ENCODE measurements at regions not wholly inside any gene's neighbourhood (a gene's known extent, or its start where the extent isn't known, plus 50 kb on each side); places are given as distances from the start of the nearest gene placed in this dataset.

DNA sequence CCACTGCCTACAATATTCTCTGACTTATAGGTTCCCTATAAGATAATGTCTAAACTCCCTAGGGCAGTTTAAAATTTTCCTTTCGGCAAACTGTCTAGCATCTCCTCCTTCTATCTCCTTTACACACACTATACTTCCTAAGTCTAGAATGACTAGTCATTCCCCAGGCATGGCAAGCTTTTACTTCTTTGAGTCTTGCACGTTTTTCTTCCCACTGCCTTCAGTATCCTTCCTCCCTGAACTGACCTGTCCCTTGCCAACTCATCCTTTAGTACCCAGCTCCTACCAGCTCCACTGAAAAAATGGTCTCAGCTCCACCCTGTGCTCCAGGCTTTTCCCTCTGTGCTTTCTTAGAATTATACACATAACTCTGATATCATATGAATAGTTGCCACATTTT lies 93.8 kb upstream of the KBTBD8 start:
- no peak for TF ChIP-seq TAF1 (IDR thresholded peaks at IDR 0.05; ENCODE audit: low read depth, low read length)
- TF ChIP-seq POLR2A (IDR thresholded peaks at IDR 0.05; ENCODE audit: low read depth, low read length), result no peak
- no peak for TF ChIP-seq POLR2AphosphoS5 (IDR thresholded peaks at IDR 0.05; ENCODE audit: low read depth, low read length)
- no peak for TF ChIP-seq SPI1 (IDR thresholded peaks at IDR 0.05; ENCODE audit: low read depth, low read length)
- TF ChIP-seq PAX5 (IDR thresholded peaks at IDR 0.05; ENCODE audit: insufficient read depth, low read length, severe bottlenecking), result no peak
- no peak for TF ChIP-seq POU2F2 (IDR thresholded peaks at IDR 0.05; ENCODE audit: low read depth, low read length)
